ACC112 (cell line): ENCODE measurements at regions not wholly inside any gene's neighbourhood (a gene's known extent, or its start where the extent isn't known, plus 50 kb on each side); places are given as distances from the start of the nearest gene placed in this dataset.

Experiments
- H2AFZ ChIP-seq: fragments of 200-600 bp; sonication (generic); one replicate; pipeline ENCODE4 v1.6.0; 2017; ENCODE audit warnings: antibody characterized with exemption, low read length; ENCODE audit not compliant: unreplicated experiment
- H3K27ac ChIP-seq: fragments of 200-600 bp; sonication (generic); 2 replicates; pipeline ENCODE4 v1.5.1; 2014; ENCODE audit warnings: low read depth, mild to moderate bottlenecking, antibody characterized with exemption, low read length, moderate library complexity
- H3K27me3 ChIP-seq: fragments of 200-600 bp; sonication (generic); 2 replicates; pipeline ENCODE4 v1.6.1; 2014; ENCODE audit warnings: mild to moderate bottlenecking, antibody characterized with exemption, low read length, moderate library complexity, mixed read lengths; ENCODE audit not compliant: insufficient read depth
- H3K36me3 ChIP-seq: fragments of 200-600 bp; sonication (generic); 2 replicates; pipeline ENCODE4 v1.6.1; 2016; ENCODE audit warnings: mild to moderate bottlenecking, antibody characterized with exemption, low read length, moderate library complexity, mixed read lengths; ENCODE audit not compliant: insufficient read depth
- H3K4me1 ChIP-seq: fragments of 200-600 bp; sonication (generic); one replicate; pipeline ENCODE4 v1.6.1; 2016; ENCODE audit warnings: low read length, mixed read lengths; ENCODE audit not compliant: insufficient read depth, unreplicated experiment, control insufficient read depth
- H3K4me3 ChIP-seq: fragments of 200-600 bp; sonication (generic); 2 replicates; pipeline ENCODE4 v1.5.1; 2014; ENCODE audit warnings: mild to moderate bottlenecking, low read depth, low read length
- H3K79me2 ChIP-seq: fragments of 200-600 bp; sonication (generic); one replicate; pipeline ENCODE4 v1.6.0; 2016; ENCODE audit warnings: low read length; ENCODE audit not compliant: control insufficient read depth, unreplicated experiment, insufficient read depth

DNA sequence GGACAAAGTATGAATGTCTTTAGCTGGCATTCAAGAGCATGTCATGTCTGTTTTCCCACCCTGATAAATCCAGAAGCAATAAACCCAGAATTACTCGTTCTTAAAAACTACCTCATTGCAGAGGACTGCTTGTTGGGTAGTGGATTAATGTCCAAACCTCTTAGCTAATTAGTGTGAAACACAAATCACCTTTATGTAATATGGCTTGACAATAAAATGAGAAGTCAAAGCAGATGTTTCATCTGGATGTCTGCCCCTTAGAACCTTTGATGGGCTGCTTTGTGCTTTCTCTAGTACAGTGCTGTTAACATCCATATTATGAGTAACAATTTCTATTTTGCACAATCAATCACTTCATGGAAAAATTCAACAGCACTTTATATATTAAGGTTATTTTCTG, 149.1 kb upstream of the TUT7 start:
- Histone ChIP-seq H2AFZ (no peak overlapping the region), H3K4me3 (no peak overlapping the region), H3K4me1 (peaks cover 22% of the 10 kb centered on the region), H3K27ac (no peak overlapping the region), H3K36me3 (no peaks in the 10 kb centered on the region), H3K79me2 (no peaks in the 10 kb centered on the region), H3K27me3 (no peaks in the 10 kb centered on the region)

DNA sequence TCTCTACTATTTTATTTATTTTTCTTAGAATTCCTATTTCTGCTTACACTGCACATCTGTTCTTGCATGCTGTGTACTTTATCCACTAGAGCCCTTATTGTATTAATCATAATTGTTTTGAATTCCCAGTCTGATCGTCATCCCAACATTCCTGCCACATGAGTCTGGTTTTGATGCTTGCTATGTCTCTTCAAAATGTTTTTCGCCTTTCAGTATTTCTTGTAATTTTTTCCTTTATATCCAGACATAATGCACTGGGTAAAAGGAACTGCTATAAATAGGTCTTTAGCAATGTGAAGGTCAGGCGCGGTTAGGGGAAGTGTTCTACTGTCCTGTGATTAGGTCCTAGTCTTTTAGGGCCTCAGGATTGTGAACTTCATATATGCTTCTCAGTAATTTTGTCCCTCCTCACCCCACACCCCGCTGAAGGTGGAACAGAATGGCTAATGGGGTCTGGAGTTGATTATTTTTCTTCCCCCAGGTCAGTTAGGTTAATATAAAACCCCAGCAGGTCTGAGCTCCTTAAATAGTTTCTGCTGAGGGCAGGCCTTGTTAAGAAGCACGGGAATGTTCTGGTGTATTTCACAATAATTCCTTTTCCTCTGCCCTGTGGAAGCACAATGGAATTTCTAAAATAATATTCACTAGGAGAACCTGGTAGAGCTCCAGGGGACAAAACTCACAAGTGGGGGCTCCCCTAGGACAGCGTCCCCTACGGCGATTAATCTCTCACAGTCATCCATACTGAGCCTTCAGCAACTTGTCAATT, 146.6 kb upstream of the TUT7 start:
- Histone ChIP-seq H3K4me3 (peak overlapping the region; percentile 26; the same call in 1 of the 2 replicates), H3K36me3 (no peaks in the 10 kb centered on the region), H2AFZ (peak overlapping the region; percentile 72), H3K79me2 (no peaks in the 10 kb centered on the region), H3K4me1 (peaks cover 22% of the 10 kb centered on the region), H3K27ac (peak overlapping the region; percentile 93), H3K27me3 (no peaks in the 10 kb centered on the region)

DNA sequence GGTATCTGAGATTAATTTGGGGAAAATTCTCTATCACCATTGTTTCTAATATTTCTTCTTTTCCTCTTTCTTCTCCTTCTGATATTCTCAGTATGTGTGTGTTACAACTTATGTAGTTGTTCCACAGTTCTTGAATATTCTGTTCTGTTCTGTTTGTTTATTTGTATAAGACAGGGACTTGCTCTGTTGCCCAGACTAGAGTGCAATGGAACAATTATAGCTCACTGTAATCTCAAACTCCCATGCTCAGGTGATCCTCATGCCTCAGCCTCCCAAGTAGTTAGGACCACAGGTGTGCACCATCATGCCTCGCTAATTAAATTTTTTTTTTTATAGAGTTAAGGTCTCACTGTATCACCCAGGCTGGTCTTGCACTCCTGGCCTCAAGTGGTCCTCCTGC, 145.8 kb upstream of the TUT7 start:
- Histone ChIP-seq H2AFZ (no peak overlapping the region), H3K36me3 (no peaks in the 10 kb centered on the region), H3K79me2 (no peaks in the 10 kb centered on the region), H3K4me1 (peaks cover 30% of the 10 kb centered on the region), H3K4me3 (no peak overlapping the region), H3K27ac (peak overlapping the region; percentile 93; the same call in 1 of the 2 replicates), H3K27me3 (no peaks in the 10 kb centered on the region)

DNA sequence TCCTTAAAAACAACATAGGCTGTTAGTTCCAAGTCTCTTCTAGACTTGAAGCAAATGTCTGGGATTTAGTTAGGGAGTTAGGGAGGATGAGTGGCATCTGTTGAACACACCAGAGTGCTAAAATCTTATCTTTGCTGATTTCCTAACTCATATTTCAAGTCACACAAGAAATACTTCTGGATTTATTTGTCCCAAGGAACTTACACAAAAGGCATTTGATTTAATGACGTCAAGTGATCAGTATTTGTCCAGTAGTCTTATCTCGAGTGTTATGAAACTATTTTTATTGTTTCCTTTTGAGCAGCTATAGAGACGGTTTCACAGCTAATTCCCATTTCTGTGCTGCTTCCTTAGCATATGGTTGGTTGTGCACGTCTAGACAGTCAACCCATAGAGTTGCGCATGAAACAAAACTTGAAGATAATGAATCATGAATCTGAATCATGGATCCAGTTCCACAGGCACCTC, 140.5 kb upstream of the TUT7 start:
- H3K36me3 ChIP-seq, result no peaks in the 10 kb centered on the region
- peaks cover 16% of the 10 kb centered on the region for H3K4me1 ChIP-seq
- H3K79me2 ChIP-seq, result no peaks in the 10 kb centered on the region
- peak overlapping the region; percentile 71 for H2AFZ ChIP-seq
- no peaks in the 10 kb centered on the region for H3K27me3 ChIP-seq
- H3K27ac ChIP-seq, result peak overlapping the region; percentile 75
- H3K4me3 ChIP-seq, result no peak overlapping the region

DNA sequence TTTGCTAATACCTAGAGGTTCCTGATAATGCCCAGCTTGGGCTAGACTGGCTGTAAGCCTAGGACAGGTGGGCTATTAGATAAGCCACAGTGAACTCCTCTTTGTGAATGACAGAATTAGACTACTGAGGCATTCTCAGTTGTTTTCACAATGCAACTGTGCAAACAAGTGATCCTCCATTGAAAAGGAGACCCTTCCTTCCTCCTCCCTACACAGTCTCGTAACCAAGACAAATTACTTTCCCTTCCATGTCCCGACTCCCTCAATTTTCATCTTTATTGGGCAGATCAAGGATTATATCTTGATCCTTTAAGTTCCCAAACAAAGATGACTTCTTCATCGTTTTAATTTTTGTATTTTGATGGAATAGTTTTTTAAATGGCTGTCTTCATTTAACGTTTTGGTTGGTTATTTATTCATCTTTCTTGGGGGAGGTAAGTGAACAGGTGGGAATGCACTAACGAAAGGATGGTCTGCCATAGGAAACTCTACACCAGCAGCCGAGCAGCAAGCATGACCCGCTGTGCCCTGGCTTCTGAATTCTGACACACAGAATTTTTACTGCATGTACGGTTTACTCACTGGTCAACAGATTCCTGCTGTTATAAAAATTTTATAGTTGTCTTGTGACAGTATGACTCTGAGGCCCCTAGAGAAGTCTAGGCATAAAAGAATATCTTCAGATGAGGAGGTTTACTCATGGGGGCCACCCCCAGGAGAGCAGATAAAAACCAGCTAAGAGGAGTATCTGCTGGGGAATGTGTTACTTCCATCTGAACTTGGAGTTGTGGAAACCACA, 137.5 kb upstream of the TUT7 start:
- H3K79me2 ChIP-seq, result no peaks in the 10 kb centered on the region
- peaks cover 15% of the 10 kb centered on the region for H3K4me1 ChIP-seq
- H3K27ac ChIP-seq, result no peak overlapping the region
- H2AFZ ChIP-seq, result no peak overlapping the region
- no peaks in the 10 kb centered on the region for H3K27me3 ChIP-seq
- no peaks in the 10 kb centered on the region for H3K36me3 ChIP-seq
- no peak overlapping the region for H3K4me3 ChIP-seq

DNA sequence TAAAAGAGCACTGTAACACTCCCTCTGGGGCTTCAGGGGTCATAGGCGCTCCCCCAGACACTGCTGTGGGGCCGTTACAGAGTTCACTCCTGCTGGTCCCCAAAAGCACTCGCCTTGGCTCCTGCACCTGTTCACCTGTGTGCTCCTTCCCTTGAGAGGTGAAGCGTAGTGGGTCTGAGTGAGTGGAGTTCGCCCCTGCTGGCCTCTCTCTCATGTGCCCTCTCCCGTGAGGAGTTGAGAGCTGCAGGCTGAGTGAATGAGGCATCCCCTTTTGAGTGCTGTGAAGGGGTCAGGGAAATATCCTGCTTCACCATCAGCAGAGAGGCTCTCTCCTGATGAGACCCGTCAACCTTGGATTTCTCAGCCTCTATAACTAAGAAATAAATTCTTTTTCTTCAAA, 134.6 kb upstream of the TUT7 start:
- no peaks in the 10 kb centered on the region for H3K27me3 ChIP-seq
- no peaks in the 10 kb centered on the region for H3K36me3 ChIP-seq
- no peaks in the 10 kb centered on the region for H3K79me2 ChIP-seq
- no peak overlapping the region for H3K4me3 ChIP-seq
- no peak overlapping the region for H3K27ac ChIP-seq
- H3K4me1 ChIP-seq, result no peaks in the 10 kb centered on the region
- H2AFZ ChIP-seq, result no peak overlapping the region

DNA sequence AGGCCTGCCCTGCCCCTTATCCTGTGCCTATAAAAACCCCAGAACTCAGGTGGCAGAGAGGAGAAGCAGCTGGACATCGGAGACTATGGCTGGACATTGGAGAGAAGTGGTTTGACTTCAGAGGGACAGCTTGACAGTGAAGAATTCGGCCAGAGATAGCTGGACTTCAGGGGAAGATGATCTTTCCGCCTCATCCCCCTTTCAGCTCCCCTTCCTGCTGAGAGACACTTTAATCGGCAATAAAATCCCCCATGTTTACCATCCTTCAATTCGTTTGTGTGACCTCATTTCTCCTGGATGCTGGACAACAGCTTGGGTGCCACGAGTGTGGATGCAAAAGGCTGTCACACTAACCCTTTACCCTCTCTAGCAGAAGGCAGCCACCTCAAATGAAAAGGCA, 134.1 kb upstream of the TUT7 start:
- no peak overlapping the region for H3K4me3 ChIP-seq
- H3K79me2 ChIP-seq, result no peaks in the 10 kb centered on the region
- no peak overlapping the region for H2AFZ ChIP-seq
- H3K36me3 ChIP-seq, result no peaks in the 10 kb centered on the region
- H3K27me3 ChIP-seq, result no peaks in the 10 kb centered on the region
- H3K27ac ChIP-seq, result no peak overlapping the region
- H3K4me1 ChIP-seq, result no peaks in the 10 kb centered on the region

DNA sequence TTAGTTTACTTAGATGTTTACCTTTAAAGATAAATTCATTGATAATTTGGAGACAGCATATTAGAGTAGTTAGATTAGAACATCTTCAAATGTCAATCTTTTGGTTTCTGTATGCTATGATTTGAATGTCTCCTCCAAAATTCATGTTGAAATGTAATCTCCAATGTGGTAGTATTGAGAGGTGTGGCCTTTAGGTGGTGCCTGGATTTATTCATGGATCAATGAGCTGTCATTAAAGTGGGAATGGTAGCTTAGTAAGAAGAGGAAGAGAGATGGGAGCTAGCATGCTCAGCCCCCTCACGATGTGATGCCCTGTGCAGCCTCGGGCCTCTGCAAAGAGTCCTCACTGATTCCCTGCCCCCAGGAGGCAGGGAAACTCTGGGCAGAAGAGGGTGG, 133.6 kb upstream of the TUT7 start:
- Histone ChIP-seq H3K36me3 (no peaks in the 10 kb centered on the region), H3K27me3 (no peaks in the 10 kb centered on the region), H3K4me1 (no peaks in the 10 kb centered on the region), H3K4me3 (no peak overlapping the region), H3K27ac (no peak overlapping the region), H2AFZ (no peak overlapping the region), H3K79me2 (no peaks in the 10 kb centered on the region)

DNA sequence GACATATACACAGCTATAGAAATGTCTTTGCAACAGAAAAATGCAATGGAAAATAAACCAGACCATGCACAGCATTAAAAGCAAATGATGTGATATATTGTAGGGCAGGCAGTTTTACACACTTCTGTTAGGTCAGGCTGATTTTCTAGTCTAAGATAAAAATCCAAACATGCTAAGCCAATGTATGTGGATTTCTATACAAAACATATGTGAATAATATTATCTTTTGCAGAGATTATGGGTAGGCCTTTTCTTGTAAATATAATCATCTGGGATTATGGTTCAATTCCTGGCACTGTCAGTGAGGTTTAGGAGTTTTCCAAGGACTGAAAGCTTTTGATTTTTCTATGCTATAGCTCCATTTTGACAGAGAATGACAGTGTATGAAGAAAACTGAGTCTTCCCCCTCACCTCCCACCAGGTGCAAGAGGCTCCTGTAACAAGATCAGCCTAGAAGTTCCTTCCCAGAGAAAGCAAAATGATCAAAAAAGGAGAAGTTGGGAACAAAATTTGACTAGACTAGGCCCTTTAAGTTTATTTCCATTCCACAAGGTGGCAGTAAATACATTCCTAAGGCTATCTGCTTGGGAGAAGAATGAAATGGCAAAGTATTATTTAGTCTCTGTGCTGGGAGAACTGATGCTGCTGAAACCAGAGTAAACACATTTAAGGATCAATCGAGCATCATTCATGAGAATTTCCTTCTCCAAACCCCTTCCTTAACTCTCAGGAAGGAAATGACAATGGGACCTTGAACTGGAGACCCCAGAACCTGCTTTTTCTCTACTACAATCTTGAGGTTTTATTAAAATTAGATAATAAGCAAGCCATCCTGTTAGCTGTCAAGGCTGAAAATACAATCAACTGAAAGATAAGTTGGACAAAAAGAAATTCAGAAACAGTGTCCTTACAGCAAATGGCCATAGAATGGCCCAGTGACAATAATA, 133.0 kb upstream of the TUT7 start:
- Histone ChIP-seq H3K79me2 (no peaks in the 10 kb centered on the region), H3K36me3 (no peaks in the 10 kb centered on the region), H2AFZ (no peak overlapping the region), H3K4me3 (no peak overlapping the region), H3K4me1 (no peaks in the 10 kb centered on the region), H3K27ac (no peak overlapping the region), H3K27me3 (no peaks in the 10 kb centered on the region)

DNA sequence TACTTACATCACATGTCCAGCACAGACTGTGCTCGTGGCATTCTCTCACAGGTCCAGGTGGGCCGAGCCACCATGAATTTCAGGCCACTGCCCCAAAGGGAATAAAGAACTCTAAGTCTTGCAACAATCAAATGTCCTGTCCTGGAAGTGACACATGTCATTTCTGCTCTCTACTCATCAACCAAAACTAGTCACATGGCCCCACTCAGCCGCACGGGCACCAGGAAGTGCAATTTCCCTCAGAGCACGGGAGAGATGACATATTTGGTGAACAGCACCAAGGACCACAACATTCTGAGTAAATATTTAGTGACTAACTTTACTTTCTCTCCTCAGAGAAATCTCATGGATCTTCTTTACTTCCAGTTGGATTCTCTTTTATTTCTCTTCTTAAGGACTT, 131.1 kb upstream of the TUT7 start:
- H2AFZ ChIP-seq, result no peak overlapping the region
- H3K27me3 ChIP-seq, result no peaks in the 10 kb centered on the region
- no peak overlapping the region for H3K27ac ChIP-seq
- H3K36me3 ChIP-seq, result no peaks in the 10 kb centered on the region
- no peak overlapping the region for H3K4me3 ChIP-seq
- H3K79me2 ChIP-seq, result no peaks in the 10 kb centered on the region
- H3K4me1 ChIP-seq, result no peaks in the 10 kb centered on the region
